ENCODE measurements at regions not wholly inside any gene's neighbourhood (a gene's known extent, or its start where the extent isn't known, plus 50 kb on each side); places are given as distances from the start of the nearest gene placed in this dataset.

- no peak for TF ChIP-seq CTCF (IDR thresholded peaks at IDR 0.05; ENCODE audit: poor library complexity)
- no peak for TF ChIP-seq EZH2 (IDR thresholded peaks at IDR 0.05; ENCODE audit: borderline replicate concordance)
These were observed 118.5 kb upstream of the BACH2 start for GRCh38 chr6:90415178-90415577.

Measured in hepatocyte (in vitro differentiated cells).